Epithelial cell of prostate (primary cell): ENCODE measurements at regions not wholly inside any gene's neighbourhood (a gene's known extent, or its start where the extent isn't known, plus 50 kb on each side); places are given as distances from the start of the nearest gene placed in this dataset.
"Not testable (repeated sequence)": the region's sequence is repeated elsewhere in the genome, so short reads cannot be mapped to it uniquely, and the experiment has no call there.

ENCODE experiments used
- DNase-seq: peaks from one replicate; pipeline ENCODE4 v3.0.0-alpha.2; 2011; ENCODE audit warnings: low read depth, low spot score
- H3K27ac ChIP-seq: fragments of 450-650 bp; 2 replicates; pipeline ENCODE4 v1.5.1; 2017; ENCODE audit warnings: mild to moderate bottlenecking

DNA sequence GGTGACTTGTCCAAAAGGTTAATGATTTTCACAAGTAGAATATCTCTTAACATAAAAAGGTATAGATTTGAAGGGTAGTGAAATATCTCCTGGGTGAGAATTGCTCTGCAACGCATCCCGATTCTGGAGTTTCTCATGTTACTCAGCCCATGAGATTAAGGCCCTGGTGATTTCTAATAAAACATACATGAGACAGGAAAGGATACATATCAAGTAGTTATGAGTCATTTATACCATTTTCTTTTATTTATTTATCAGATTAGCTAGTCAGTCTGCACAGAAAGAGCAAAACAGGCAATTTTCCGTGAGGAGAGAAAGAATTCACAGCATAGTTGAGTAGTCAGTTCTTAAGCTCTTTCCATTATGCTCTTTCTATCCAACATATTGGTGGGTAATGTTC lies 535.6 kb upstream of the ATP2B1 start:
- H3K27ac ChIP-seq, result no peak overlapping the region

DNA sequence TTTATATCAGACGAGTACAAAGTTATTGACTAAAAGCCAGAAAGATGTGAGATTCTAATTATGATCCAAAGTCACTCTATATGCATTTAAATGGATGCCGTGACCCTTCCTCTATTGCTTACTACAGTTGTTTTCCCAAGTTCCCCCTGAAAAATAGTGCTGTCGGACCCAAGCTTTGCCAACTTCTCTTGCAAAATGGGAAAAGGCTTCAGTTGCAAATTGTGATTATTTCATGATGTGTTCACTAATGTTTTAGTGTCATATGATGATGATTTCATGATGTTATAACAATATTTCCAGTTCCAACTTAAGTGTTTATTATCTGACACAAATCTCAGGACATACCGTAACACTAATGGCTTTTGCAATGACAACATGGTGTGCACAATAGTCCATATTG lies 534.6 kb upstream of the ATP2B1 start:
- no peak for DNase-seq
- H3K27ac ChIP-seq, result no peak overlapping the region

More for the DNA sequence above, 535.6 kb upstream of the ATP2B1 start:
- DNase-seq, result no peak

GRCh38 chr12:90239732-90240260 lies 531.2 kb upstream of the ATP2B1 start:
- DNase-seq, result no peak

GRCh38 chr12:90238663-90239271 lies 530.1 kb upstream of the ATP2B1 start:
- DNase-seq, result no peak
- H3K27ac ChIP-seq, result no peak overlapping the region

More at GRCh38 chr12:90239732-90240260, 531.2 kb upstream of the ATP2B1 start:
- no peak overlapping the region for H3K27ac ChIP-seq

- no peak overlapping the region for H3K27ac ChIP-seq
- DNase-seq, result no peak
Observed at GRCh38 chr12:90237841-90238240, 529.2 kb upstream of the ATP2B1 start.

DNA sequence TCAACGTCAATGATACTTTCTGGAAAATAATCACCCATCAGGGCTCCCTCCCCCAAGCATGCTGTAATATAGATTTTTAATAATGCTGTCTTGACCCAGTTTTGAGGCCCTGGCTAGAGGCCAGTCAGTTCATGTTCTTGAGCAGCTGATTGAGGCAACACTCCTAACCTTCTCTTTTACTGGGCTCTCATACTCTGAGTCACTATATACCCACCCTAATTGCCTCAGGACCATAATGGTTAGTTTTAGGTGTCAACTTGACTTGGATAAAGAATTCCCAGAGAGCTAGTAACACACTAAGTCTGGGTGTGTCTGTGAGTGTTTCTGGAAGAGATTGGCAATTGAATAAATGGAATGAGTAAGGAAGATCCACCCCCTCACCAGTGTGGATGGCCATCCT lies 527.0 kb upstream of the ATP2B1 start:
- peak; percentile 86 for DNase-seq
- H3K27ac ChIP-seq, result peak overlapping the region; percentile 81

DNA sequence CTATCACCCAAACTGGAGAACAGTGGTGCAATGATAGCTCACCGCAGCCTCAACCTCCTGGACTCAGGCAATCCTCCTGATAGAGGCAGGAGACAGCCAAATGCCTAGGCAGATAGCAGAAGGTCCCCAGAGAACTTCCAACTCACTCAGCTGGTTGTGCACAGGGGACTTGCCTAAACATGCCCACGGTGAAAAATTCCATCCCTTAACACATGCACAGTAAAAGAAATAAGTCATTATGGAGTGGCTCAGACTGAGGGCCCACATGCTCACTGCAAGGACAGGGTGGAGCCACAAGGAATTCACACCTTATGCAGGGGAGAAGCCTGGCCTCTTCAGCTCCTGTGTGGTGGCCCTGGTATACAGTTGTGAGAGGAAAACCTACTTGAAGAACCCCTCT lies 525.8 kb upstream of the ATP2B1 start:
- peak overlapping the region; percentile 81 for H3K27ac ChIP-seq
- DNase-seq, result peak; percentile 61

DNA sequence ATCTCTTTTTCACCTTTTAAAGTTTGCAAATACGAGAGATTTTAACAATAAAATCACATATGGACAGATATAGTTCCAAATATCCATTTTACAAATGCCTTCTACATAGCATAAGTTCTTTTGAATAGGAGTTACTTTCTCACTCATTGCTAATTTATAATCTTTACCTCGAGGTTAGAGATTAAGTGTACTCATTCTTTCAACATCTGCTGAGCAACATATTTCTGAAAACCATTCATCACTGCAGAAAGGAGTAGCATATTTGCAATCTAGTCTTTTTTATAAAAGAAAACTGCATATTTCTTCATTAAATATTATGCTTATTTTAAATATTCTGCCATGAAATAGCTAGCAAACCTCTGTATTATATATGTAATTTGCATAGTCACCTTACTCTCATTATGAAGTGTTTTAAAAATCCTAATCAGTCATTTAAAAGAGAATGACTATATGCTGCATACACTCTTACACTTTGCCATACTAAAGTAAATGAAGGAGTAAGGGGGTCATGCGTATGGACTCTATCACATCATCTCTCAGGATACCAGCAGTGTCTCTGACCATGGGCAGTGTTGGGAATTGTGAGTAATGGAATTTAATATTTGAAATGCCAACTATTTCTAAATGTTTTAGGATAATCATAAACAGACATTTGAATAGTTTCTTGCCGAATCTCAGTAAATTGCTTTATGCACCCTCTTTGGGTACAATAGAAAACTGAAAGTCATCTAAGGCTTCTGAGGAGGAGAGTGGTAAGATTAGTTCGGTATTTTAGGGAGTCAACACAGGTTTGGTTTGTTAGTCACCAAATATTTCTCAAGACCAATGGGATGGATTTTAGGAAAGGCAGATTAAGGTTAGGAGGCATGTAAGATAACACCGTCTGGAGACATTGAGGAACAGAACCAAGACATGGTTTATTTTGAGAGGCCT lies 524.8 kb upstream of the ATP2B1 start:
- peak overlapping the region; percentile 81 for H3K27ac ChIP-seq
- DNase-seq, result no peak

- peak overlapping the region; percentile 69 for H3K27ac ChIP-seq
- no peak for DNase-seq
Observed at GRCh38 chr12:90229407-90230170, 521.0 kb upstream of the ATP2B1 start.

DNA sequence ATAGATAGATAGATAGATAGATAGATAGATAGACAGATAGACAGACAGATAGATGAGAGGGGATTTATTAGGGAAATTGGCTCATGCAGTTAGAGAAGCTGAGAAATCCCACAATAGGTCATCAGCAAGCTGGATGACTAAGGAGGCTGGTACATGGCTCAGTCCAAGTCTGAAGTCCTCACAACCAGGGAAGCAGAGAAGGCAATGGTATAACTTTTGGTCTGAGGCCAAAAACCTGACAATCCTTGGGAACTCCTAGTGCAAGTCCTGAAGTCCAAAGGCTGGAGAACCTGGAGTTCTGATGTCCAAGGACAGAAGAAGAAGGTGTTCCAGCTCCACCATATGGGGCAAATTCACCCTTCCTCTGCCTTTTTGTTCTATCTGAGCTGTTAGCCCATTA lies 517.6 kb upstream of the ATP2B1 start:
- DNase-seq, result no peak
- H3K27ac ChIP-seq, result no peak overlapping the region

DNA sequence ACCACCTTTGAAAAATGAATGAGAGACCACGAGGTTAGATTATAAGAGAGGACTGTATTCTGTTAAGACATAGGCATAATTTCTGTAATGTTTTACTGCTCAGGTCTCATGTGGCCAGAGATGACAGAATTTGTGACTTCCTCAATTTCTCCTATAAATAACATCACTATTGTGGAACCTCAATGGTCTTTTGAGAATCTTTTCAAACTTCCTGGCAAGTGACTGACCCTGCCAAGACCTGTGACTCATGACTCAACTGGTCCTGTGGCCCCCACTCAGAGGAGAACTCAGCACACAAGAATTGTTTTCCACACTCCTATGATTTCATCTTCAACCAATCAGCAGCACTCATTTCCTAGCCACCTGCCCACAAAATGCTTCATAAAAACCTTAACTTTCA lies 508.2 kb upstream of the ATP2B1 start:
- no peak overlapping the region for H3K27ac ChIP-seq
- DNase-seq, result no peak

DNA sequence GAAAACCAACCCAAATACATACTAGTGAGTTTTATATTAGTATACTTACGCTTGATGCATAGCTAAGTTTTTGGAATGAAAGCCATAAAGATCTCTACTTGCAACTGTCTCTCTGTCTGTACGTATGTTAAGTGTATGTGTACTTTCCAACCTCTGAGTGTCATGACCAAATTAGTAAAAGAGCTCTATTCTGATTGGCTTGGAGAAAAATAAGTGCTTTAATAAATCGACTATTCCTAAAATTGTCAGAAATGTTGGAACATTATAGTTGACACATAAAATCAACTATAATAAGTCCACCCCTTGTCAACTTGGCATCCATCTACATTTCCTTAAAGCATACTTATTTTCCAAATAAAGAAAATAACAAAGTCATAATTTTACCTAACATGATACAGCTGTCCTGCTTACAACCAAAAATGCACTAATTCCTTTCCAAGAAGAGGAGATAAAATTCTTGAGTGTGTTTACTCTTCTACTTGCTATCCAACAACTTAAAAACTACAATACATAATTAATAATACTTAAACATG lies 507.4 kb upstream of the ATP2B1 start:
- no peak overlapping the region for H3K27ac ChIP-seq
- no peak for DNase-seq

GRCh38 chr12:90211017-90211416 lies 502.4 kb upstream of the ATP2B1 start:
- DNase-seq, result peak; percentile 75
- peak overlapping the region; percentile 71 for H3K27ac ChIP-seq

- H3K27ac ChIP-seq, result no peak overlapping the region
- no peak for DNase-seq
Observed at GRCh38 chr12:90209029-90209428, 500.4 kb upstream of the ATP2B1 start.

DNA sequence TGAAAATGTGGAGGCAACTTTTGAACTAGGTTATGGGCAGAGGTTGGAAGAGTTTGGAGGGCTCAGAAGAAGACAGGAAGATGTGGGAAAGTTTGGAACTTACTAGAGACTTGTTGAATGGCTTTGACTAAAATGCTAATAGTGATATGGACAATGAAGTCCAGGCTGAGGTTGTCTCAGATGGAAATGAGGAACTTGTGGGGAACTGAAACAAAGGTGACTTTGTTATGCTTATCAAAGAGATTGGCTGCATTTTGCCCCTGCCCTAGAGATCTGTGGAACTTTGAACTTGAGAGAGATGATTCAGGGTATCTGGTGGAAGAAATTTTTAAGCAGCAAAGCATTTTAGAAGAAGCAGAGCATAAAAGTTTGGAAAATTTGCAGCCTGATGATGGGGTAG lies 499.7 kb upstream of the ATP2B1 start:
- DNase-seq, H3K27ac ChIP-seq: not testable (repeated sequence)

GRCh38 chr12:90207799-90208198 lies 499.2 kb upstream of the ATP2B1 start:
- no peak for DNase-seq
- H3K27ac ChIP-seq, result no peak overlapping the region

DNA sequence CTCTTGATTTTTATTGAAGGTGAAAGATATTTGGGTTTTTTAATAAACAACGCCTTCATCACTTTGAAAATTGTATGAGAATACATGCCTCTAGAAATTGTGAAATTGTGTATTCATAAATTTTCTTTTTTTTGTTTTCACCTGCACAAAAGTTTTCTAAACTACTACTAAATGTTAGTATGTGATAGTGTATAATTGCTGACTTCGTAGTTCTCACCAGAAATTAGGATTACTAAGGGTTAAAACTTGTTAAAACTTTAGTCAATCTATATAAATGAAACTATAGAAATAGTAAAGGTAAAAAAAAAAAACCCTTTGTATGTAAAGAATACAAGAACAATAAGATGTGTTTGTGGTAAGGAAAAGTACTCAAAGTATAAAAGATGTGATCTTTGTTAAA lies 496.5 kb upstream of the ATP2B1 start:
- DNase-seq, result no peak
- no peak overlapping the region for H3K27ac ChIP-seq

- DNase-seq, result no peak
- H3K27ac ChIP-seq, result no peak overlapping the region
Observed at GRCh38 chr12:90203556-90203955, 494.9 kb upstream of the ATP2B1 start.

DNA sequence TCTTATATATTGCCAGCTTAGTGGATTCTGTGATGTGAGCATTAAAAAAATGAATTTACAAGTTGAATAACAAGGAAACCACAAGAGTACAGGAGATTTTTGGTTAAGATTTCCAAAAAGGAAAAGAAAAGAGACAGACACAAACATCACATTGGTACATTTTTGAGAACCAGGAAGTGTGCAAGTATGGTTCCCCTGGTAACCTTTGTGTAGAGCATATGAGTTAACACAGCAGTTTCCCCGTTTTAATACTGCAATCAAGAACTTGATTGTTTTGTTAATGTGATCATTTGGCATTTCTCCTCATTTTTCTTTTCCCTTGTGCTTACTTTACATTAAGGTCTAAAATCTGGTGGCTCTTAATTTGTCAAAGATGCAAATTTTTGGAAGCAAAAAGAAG lies 490.4 kb upstream of the ATP2B1 start:
- DNase-seq, result no peak
- H3K27ac ChIP-seq, result no peak overlapping the region

- H3K27ac ChIP-seq, result no peak overlapping the region
- DNase-seq, result no peak
Observed at GRCh38 chr12:90193500-90193899, 484.9 kb upstream of the ATP2B1 start.
